GM21423 (cell line): ENCODE measurements at regions not wholly inside any gene's neighbourhood (a gene's known extent, or its start where the extent isn't known, plus 50 kb on each side); places are given as distances from the start of the nearest gene placed in this dataset.
"Not testable (repeated sequence)": the region's sequence is repeated elsewhere in the genome, so short reads cannot be mapped to it uniquely, and the experiment has no call there.

Experiments used
- ATAC-seq: cut with Tn5 transposase; IDR thresholded peaks from one replicate; pipeline ENCODE4 v1.9.1; 2021; ENCODE audit warnings: mild to moderate bottlenecking, moderate library complexity; ENCODE audit not compliant: unreplicated experiment

GRCh38 chr15:87549860-87550259 lies 706.7 kb downstream of the NTRK3 start:
- no peak for ATAC-seq

GRCh38 chr15:87549296-87549695 lies 707.2 kb downstream of the NTRK3 start:
- no peak for ATAC-seq

- not testable (repeated sequence) for ATAC-seq
These were observed 707.9 kb downstream of the NTRK3 start for GRCh38 chr15:87548590-87548989.

GRCh38 chr15:87547470-87548181 lies 708.9 kb downstream of the NTRK3 start:
- no peak for ATAC-seq

GRCh38 chr15:87538327-87538834 lies 718.2 kb downstream of the NTRK3 start:
- no peak for ATAC-seq

- ATAC-seq, result no peak
These were observed 719.2 kb downstream of the NTRK3 start for GRCh38 chr15:87537295-87537694.

GRCh38 chr15:87533637-87534036 lies 722.9 kb downstream of the NTRK3 start:
- not testable (repeated sequence) for ATAC-seq

- ATAC-seq, result no peak
These were observed 727.7 kb downstream of the NTRK3 start for GRCh38 chr15:87528873-87529272.

GRCh38 chr15:87527875-87528274 lies 728.7 kb downstream of the NTRK3 start:
- ATAC-seq, result no peak

GRCh38 chr15:87527416-87527815 lies 729.1 kb downstream of the NTRK3 start:
- no peak for ATAC-seq

GRCh38 chr15:87523516-87523915 lies 733.0 kb downstream of the NTRK3 start:
- no peak for ATAC-seq

- ATAC-seq, result no peak
These were observed 733.5 kb downstream of the NTRK3 start for GRCh38 chr15:87522997-87523396.

- ATAC-seq, result no peak
These were observed 737.6 kb downstream of the NTRK3 start for GRCh38 chr15:87518957-87519356.

GRCh38 chr15:87508086-87508485 lies 748.5 kb downstream of the NTRK3 start:
- no peak for ATAC-seq

- ATAC-seq, result no peak
These were observed 754.4 kb downstream of the NTRK3 start for GRCh38 chr15:87502173-87502572.

GRCh38 chr15:87500240-87500639 lies 756.3 kb downstream of the NTRK3 start:
- no peak for ATAC-seq

GRCh38 chr15:87498560-87498959 lies 758.0 kb downstream of the NTRK3 start:
- no peak for ATAC-seq

- no peak for ATAC-seq
These were observed 759.7 kb downstream of the NTRK3 start for GRCh38 chr15:87496795-87497194.

GRCh38 chr15:87496109-87496508 lies 760.4 kb downstream of the NTRK3 start:
- ATAC-seq, result no peak

GRCh38 chr15:87493803-87494202 lies 762.7 kb downstream of the NTRK3 start:
- no peak for ATAC-seq

GRCh38 chr15:87492321-87492720 lies 764.2 kb downstream of the NTRK3 start:
- ATAC-seq, result no peak

- ATAC-seq, result no peak
These were observed 765.9 kb downstream of the NTRK3 start for GRCh38 chr15:87490666-87491065.
